Suprapubic skin (tissue), 4 donors: ENCODE measurements at regions not wholly inside any gene's neighbourhood (a gene's known extent, or its start where the extent isn't known, plus 50 kb on each side); places are given as distances from the start of the nearest gene placed in this dataset.

Experiments used
- EP300 ChIP-seq: sonication (generic); formaldehyde crosslinking; IDR thresholded peaks from one replicate; pipeline ENCODE4 v1.6.1; 2017; ENCODE audit warnings: antibody characterized with exemption
- POLR2A ChIP-seq, 2 donors: fragments of 450-650 bp; IDR thresholded peaks; one replicate each; pipeline ENCODE4 v1.6.1; 2017; ENCODE audit warnings: antibody characterized with exemption in 2 of 2, mild to moderate bottlenecking in 2 of 2, moderate library complexity in 2 of 2
- POLR2AphosphoS5 ChIP-seq, 3 donors: sonication (generic); formaldehyde crosslinking; IDR thresholded peaks; one replicate each; pipeline ENCODE4 v1.6.1; 2017; ENCODE audit warnings: antibody characterized with exemption in 3 of 3
- TF ChIP-seq, protein P1 (sequence below), 2 donors: fragments of 200-600 bp in 1 of 2; fragments of 450-650 bp in 1 of 2; sonication (generic) in 1 of 2; IDR thresholded peaks; one replicate each; pipeline ENCODE4 v1.5.1; 2016 to 2019; ENCODE audit warnings: antibody characterized with exemption in 2 of 2, mild to moderate bottlenecking in 1 of 2, moderate library complexity in 1 of 2

DNA sequence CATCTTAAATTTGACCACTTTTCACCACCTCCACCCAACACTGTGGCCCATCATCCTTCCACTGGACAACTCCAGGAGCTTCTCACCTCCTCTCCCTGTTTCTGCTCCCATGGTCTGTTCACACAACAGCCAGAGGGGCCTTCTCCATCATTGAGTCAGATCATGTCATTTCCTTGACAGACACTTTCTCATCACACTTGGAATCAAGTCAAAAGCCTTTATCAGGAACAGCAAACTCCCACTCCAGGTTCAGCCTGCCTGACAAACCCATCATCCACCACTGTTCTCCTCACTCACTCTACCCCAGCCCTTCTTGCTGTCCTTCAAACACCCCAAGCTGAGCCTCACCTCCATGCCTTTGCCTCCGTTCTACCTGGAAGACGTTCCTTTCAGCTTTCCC lies 78.4 kb upstream of the ADRA1B start:
- TF ChIP-seq, protein P1, sequence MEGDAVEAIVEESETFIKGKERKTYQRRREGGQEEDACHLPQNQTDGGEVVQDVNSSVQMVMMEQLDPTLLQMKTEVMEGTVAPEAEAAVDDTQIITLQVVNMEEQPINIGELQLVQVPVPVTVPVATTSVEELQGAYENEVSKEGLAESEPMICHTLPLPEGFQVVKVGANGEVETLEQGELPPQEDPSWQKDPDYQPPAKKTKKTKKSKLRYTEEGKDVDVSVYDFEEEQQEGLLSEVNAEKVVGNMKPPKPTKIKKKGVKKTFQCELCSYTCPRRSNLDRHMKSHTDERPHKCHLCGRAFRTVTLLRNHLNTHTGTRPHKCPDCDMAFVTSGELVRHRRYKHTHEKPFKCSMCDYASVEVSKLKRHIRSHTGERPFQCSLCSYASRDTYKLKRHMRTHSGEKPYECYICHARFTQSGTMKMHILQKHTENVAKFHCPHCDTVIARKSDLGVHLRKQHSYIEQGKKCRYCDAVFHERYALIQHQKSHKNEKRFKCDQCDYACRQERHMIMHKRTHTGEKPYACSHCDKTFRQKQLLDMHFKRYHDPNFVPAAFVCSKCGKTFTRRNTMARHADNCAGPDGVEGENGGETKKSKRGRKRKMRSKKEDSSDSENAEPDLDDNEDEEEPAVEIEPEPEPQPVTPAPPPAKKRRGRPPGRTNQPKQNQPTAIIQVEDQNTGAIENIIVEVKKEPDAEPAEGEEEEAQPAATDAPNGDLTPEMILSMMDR (IDR thresholded peaks at IDR 0.05): no peak
- no peak for TF ChIP-seq EP300
- no peak for TF ChIP-seq POLR2A (IDR thresholded peaks at IDR 0.05)
- TF ChIP-seq POLR2AphosphoS5 (IDR thresholded peaks at IDR 0.05): no peak
